ENCODE measurements at regions not wholly inside any gene's neighbourhood (a gene's known extent, or its start where the extent isn't known, plus 50 kb on each side); places are given as distances from the start of the nearest gene placed in this dataset.

DNA sequence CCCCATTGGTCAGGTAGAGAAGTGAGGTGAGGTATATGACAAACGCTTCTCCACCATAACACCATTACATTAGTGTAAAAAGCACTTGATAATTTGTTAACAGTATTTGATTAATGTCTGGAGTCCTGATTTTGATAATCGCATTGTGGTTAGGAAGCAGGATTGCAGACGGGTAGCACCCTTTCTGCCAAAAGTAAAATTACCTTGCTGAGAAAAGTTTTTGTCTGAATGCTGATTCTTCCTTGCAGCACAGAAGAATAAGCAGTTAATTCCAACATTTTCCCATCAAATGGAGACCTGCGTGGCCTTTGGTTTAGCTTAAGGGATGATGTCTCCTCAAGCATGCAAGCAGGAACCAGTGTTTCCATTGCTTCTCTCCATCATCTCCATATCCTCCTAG lies 1090.2 kb upstream of the TMEM132C start:
- TF ChIP-seq EGR1 (IDR thresholded peaks at IDR 0.05), result no peak
- TF ChIP-seq, protein P1, sequence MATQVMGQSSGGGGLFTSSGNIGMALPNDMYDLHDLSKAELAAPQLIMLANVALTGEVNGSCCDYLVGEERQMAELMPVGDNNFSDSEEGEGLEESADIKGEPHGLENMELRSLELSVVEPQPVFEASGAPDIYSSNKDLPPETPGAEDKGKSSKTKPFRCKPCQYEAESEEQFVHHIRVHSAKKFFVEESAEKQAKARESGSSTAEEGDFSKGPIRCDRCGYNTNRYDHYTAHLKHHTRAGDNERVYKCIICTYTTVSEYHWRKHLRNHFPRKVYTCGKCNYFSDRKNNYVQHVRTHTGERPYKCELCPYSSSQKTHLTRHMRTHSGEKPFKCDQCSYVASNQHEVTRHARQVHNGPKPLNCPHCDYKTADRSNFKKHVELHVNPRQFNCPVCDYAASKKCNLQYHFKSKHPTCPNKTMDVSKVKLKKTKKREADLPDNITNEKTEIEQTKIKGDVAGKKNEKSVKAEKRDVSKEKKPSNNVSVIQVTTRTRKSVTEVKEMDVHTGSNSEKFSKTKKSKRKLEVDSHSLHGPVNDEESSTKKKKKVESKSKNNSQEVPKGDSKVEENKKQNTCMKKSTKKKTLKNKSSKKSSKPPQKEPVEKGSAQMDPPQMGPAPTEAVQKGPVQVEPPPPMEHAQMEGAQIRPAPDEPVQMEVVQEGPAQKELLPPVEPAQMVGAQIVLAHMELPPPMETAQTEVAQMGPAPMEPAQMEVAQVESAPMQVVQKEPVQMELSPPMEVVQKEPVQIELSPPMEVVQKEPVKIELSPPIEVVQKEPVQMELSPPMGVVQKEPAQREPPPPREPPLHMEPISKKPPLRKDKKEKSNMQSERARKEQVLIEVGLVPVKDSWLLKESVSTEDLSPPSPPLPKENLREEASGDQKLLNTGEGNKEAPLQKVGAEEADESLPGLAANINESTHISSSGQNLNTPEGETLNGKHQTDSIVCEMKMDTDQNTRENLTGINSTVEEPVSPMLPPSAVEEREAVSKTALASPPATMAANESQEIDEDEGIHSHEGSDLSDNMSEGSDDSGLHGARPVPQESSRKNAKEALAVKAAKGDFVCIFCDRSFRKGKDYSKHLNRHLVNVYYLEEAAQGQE (IDR thresholded peaks at IDR 0.05; ENCODE audit: low read depth), result no peak
